H9 (cell line): ENCODE measurements at regions not wholly inside any gene's neighbourhood (a gene's known extent, or its start where the extent isn't known, plus 50 kb on each side); places are given as distances from the start of the nearest gene placed in this dataset.

ENCODE experiments used
- DNase-seq: peaks from one replicate; pipeline ENCODE4 v3.0.0-alpha.2; 2017
- H2AFZ ChIP-seq: one replicate; pipeline ENCODE4 v1.6.1; 2013; ENCODE audit warnings: mild to moderate bottlenecking, low read length, control low read depth, moderate library complexity
- H2AK5ac ChIP-seq: 2 replicates; pipeline ENCODE4 v1.6.1; 2013; ENCODE audit warnings: low read length, control low read depth, mixed read lengths; ENCODE audit not compliant: insufficient read length
- H2BK120ac ChIP-seq: one replicate; pipeline ENCODE4 v1.6.1; 2013; ENCODE audit warnings: low read depth, mild to moderate bottlenecking, low read length, control low read depth, inconsistent platforms; ENCODE audit not compliant: poor library complexity, severe bottlenecking
- H2BK12ac ChIP-seq: 2 replicates; pipeline ENCODE4 v1.6.1; 2013; ENCODE audit warnings: low read length, control low read depth, mixed read lengths, low read depth; ENCODE audit not compliant: insufficient read length
- H2BK15ac ChIP-seq: 2 replicates; pipeline ENCODE4 v1.6.1; 2013; ENCODE audit warnings: low read depth, low read length, control low read depth
- H2BK20ac ChIP-seq: one replicate; pipeline ENCODE4 v1.6.1; 2013; ENCODE audit warnings: low read depth, mild to moderate bottlenecking, low read length, control low read depth, inconsistent platforms; ENCODE audit not compliant: poor library complexity, severe bottlenecking
- H2BK5ac ChIP-seq: 2 replicates; pipeline ENCODE4 v1.6.1; 2013; ENCODE audit warnings: low read length, control low read depth, mixed read lengths; ENCODE audit not compliant: insufficient read length
- H3K14ac ChIP-seq: 2 replicates; pipeline ENCODE4 v1.6.1; 2013; ENCODE audit warnings: low read length, control low read depth; ENCODE audit not compliant: insufficient read depth
- H3K18ac ChIP-seq: 2 replicates; pipeline ENCODE4 v1.6.1; 2013; ENCODE audit warnings: low read depth, mild to moderate bottlenecking, mixed read lengths, low read length, control low read depth; ENCODE audit not compliant: insufficient read length
- H3K23ac ChIP-seq: 2 replicates; pipeline ENCODE4 v1.6.1; 2013; ENCODE audit warnings: low read length, control low read depth, mixed read lengths, low read depth; ENCODE audit not compliant: insufficient read length
- H3K23me2 ChIP-seq: 2 replicates; pipeline ENCODE4 v1.6.1; 2013; ENCODE audit warnings: low read depth, mild to moderate bottlenecking, mixed read lengths, low read length, control low read depth; ENCODE audit not compliant: insufficient read length, poor library complexity, severe bottlenecking
- H3K27ac ChIP-seq: 2 replicates; pipeline ENCODE4 v1.5.1; 2013; ENCODE audit warnings: low read length, control low read depth, mixed read lengths, low read depth; ENCODE audit not compliant: insufficient read length
- H3K27me3 ChIP-seq: 2 replicates; pipeline ENCODE4 v1.6.1; 2013; ENCODE audit warnings: low read length, control low read depth, inconsistent platforms; ENCODE audit not compliant: insufficient read depth
- H3K4ac ChIP-seq: 2 replicates; pipeline ENCODE4 v1.6.1; 2013; ENCODE audit warnings: low read depth, mild to moderate bottlenecking, control low read depth, inconsistent platforms, low read length, moderate library complexity
- H3K4me1 ChIP-seq: 2 replicates; pipeline ENCODE4 v1.6.1; 2013; ENCODE audit warnings: low read length, control low read depth, inconsistent platforms; ENCODE audit not compliant: insufficient read depth
- H3K4me2 ChIP-seq: 2 replicates; pipeline ENCODE4 v1.6.1; 2013; ENCODE audit warnings: low read length, control low read depth, mixed read lengths; ENCODE audit not compliant: insufficient read length, insufficient read depth
- H3K56ac ChIP-seq: 2 replicates; pipeline ENCODE4 v1.6.1; 2013; ENCODE audit warnings: low read depth, mild to moderate bottlenecking, mixed read lengths, low read length, control low read depth; ENCODE audit not compliant: insufficient read length
- H3K79me1 ChIP-seq: 2 replicates; pipeline ENCODE4 v1.6.1; 2013; ENCODE audit warnings: low read depth, mild to moderate bottlenecking, moderate library complexity, low read length, control low read depth, inconsistent platforms; ENCODE audit not compliant: insufficient read depth, poor library complexity, severe bottlenecking
- H3K79me2 ChIP-seq: 2 replicates; pipeline ENCODE4 v1.6.1; 2013; ENCODE audit warnings: low read length, control low read depth, inconsistent platforms; ENCODE audit not compliant: insufficient read depth
- H3K9ac ChIP-seq: 2 replicates; pipeline ENCODE4 v1.6.1; 2013; ENCODE audit warnings: low read length, control low read depth, mixed read lengths; ENCODE audit not compliant: insufficient read length; ENCODE audit errors: extremely low read depth
- H3K9me3 ChIP-seq: one replicate; pipeline ENCODE4 v1.6.1; 2013; ENCODE audit warnings: low read depth, low read length, inconsistent platforms; ENCODE audit not compliant: control insufficient read depth
- H3T11ph ChIP-seq: one replicate; pipeline ENCODE4 v1.6.1; 2013; ENCODE audit warnings: mild to moderate bottlenecking, low read length, control low read depth, inconsistent platforms
- H4K20me1 ChIP-seq: one replicate; pipeline ENCODE4 v1.6.1; 2013; ENCODE audit not compliant: control insufficient read depth, insufficient read length, insufficient read depth
- H4K5ac ChIP-seq: 2 replicates; pipeline ENCODE4 v1.6.1; 2013; ENCODE audit warnings: low read depth, mild to moderate bottlenecking, mixed read lengths, low read length, control low read depth; ENCODE audit not compliant: insufficient read length
- H4K8ac ChIP-seq: replicated peaks from 2 replicates; pipeline ENCODE4 v1.6.1; 2013; ENCODE audit warnings: low read length, control low read depth, mixed read lengths, low read depth; ENCODE audit not compliant: insufficient read length
- H4K91ac ChIP-seq: 2 replicates; pipeline ENCODE4 v1.6.1; 2013; ENCODE audit warnings: low read depth, mild to moderate bottlenecking, moderate library complexity, mixed read lengths, low read length, control low read depth; ENCODE audit not compliant: insufficient read length
- H3K27ac Mint-ChIP-seq, 3 experiments: 2 replicates in 2 of 3; 3 replicates in 1 of 3; pipeline ENCODE4 v1.8.0; 2020 to 2021; ENCODE audit warnings: mixed read lengths in 3 of 3, mild to moderate bottlenecking in 1 of 3, moderate library complexity in 1 of 3
- H3K27me3 Mint-ChIP-seq: 2 replicates; pipeline ENCODE4 v1.8.0; 2021; ENCODE audit warnings: low read depth, mild to moderate bottlenecking, moderate library complexity, mixed read lengths
- H3K36me3 Mint-ChIP-seq, 3 experiments: 2 replicates in 2 of 3; 3 replicates in 1 of 3; pipeline ENCODE4 v1.8.0; 2020 to 2021; ENCODE audit warnings: low read depth in 3 of 3, mixed read lengths in 3 of 3; ENCODE audit not compliant: insufficient read depth in 1 of 3
- H3K4me1 Mint-ChIP-seq, 2 experiments: 2 replicates each; pipeline ENCODE4 v1.8.0; 2020; ENCODE audit warnings: mixed read lengths in 2 of 2
- H3K4me3 Mint-ChIP-seq, 2 experiments: 2 replicates in 1 of 2; 3 replicates in 1 of 2; pipeline ENCODE4 v1.8.0; 2020 to 2021; ENCODE audit warnings: mild to moderate bottlenecking in 2 of 2, mixed read lengths in 2 of 2, moderate library complexity in 1 of 2
- H3K9me3 Mint-ChIP-seq, 2 experiments: 2 replicates in 1 of 2; 3 replicates in 1 of 2; pipeline ENCODE4 v1.8.0; 2020; ENCODE audit warnings: mild to moderate bottlenecking in 2 of 2, mixed read lengths in 2 of 2, moderate library complexity in 1 of 2
- CTCF ChIP-seq: fragments of 200-600 bp; sonication (generic); conservative IDR thresholded peaks from 3 replicates; pipeline ENCODE4 v1.8.0; 2021; ENCODE audit warnings: antibody characterized with exemption, mild to moderate bottlenecking
- WGBS: extraction: QIAGEN DNeasy Blood & Tissue Kit; methylation state at CpG from one replicate; pipeline ENCODE4 v1.1.7; 2013; ENCODE audit warnings: missing lambda C conversion rate, low lambda C conversion rate, mixed read lengths; ENCODE audit not compliant: insufficient read length; ENCODE audit errors: extremely low coverage; 5-methylcytosine and 5-hydroxymethylcytosine counted together

- Histone ChIP-seq H3K79me1 (no peaks in the 10 kb centered on the region), H2BK12ac (no peak overlapping the region), H3K4me1 (no peaks in the 10 kb centered on the region), H3K79me2 (no peaks in the 10 kb centered on the region), H4K20me1 (no peaks in the 10 kb centered on the region), H4K8ac (no peak overlapping the region), H2BK20ac (no peak overlapping the region), H4K5ac (no peak overlapping the region), H2BK120ac (no peak overlapping the region), H3K27ac (no peak overlapping the region), H3K14ac (no peak overlapping the region), H3K9ac (no peak overlapping the region), H3K4me2 (no peak overlapping the region), H3K23ac (no peak overlapping the region), H3T11ph (no peak overlapping the region), H3K27me3 (no peaks in the 10 kb centered on the region), H3K23me2 (no peaks in the 10 kb centered on the region), H2BK15ac (no peak overlapping the region), H3K9me3 (no peaks in the 10 kb centered on the region), H2AFZ (no peak overlapping the region), H2AK5ac (no peak overlapping the region), H3K4ac (no peak overlapping the region), H3K56ac (no peak overlapping the region), H3K18ac (no peak overlapping the region), H4K91ac (no peak overlapping the region), H2BK5ac (no peak overlapping the region)
- no peak overlapping the region for H3K4me3 Mint-ChIP-seq
- H3K27ac Mint-ChIP-seq, result no peak overlapping the region
- H3K4me1 Mint-ChIP-seq, result peaks cover 8 to 12% of the 10 kb centered on the region in 2 experiments
- DNase-seq, result no peak
- no peak for TF ChIP-seq CTCF
- H3K36me3 Mint-ChIP-seq, result peaks cover 0 to 4% (median 0%) of the 10 kb centered on the region in 3 experiments; a peak in 2 of 7 replicates
- WGBS, result no CpG with 5 or more reads among the region's 11 CpGs
- peaks cover 18% of the 10 kb centered on the region for H3K27me3 Mint-ChIP-seq
- peaks cover 0 to 3% of the 10 kb centered on the region in 2 experiments; a peak in 2 of 5 replicates for H3K9me3 Mint-ChIP-seq
Observed at GRCh38 chr16:5193861-5194260, 96.3 kb upstream of the EEF2KMT start.
